ENCODE measurements at regions not wholly inside any gene's neighbourhood (a gene's known extent, or its start where the extent isn't known, plus 50 kb on each side); places are given as distances from the start of the nearest gene placed in this dataset.

- DNase-seq (no peak), ATAC-seq (ENCODE audit: low read depth) (no peak)
- no peak overlapping the region for H3K4me3 Mint-ChIP-seq
- no peaks in the 10 kb centered on the region for H3K27me3 Mint-ChIP-seq
- CTCF ChIA-PET = no interaction called here
- intact Hi-C loops (cut with micrococcal nuclease) = no loop called here
- peaks cover 2% of the 10 kb centered on the region for H3K9me3 Mint-ChIP-seq
- no peaks in the 10 kb centered on the region for H3K4me1 Mint-ChIP-seq
- POLR2A ChIA-PET = no interaction called here
- TF ChIP-seq, protein P1, sequence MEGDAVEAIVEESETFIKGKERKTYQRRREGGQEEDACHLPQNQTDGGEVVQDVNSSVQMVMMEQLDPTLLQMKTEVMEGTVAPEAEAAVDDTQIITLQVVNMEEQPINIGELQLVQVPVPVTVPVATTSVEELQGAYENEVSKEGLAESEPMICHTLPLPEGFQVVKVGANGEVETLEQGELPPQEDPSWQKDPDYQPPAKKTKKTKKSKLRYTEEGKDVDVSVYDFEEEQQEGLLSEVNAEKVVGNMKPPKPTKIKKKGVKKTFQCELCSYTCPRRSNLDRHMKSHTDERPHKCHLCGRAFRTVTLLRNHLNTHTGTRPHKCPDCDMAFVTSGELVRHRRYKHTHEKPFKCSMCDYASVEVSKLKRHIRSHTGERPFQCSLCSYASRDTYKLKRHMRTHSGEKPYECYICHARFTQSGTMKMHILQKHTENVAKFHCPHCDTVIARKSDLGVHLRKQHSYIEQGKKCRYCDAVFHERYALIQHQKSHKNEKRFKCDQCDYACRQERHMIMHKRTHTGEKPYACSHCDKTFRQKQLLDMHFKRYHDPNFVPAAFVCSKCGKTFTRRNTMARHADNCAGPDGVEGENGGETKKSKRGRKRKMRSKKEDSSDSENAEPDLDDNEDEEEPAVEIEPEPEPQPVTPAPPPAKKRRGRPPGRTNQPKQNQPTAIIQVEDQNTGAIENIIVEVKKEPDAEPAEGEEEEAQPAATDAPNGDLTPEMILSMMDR (IDR thresholded peaks at IDR 0.05) = no peak
- no peak overlapping the region for H3K27ac Mint-ChIP-seq
- H3K36me3 Mint-ChIP-seq (ENCODE audit: low read depth) = no peaks in the 10 kb centered on the region
These were observed 983.5 kb upstream of the NXPH2 start for GRCh38 chr2:139763705-139764104.

- H3K36me3 Mint-ChIP-seq (ENCODE audit: low read depth) = no peaks in the 10 kb centered on the region
- no peak overlapping the region for H3K27ac Mint-ChIP-seq
- POLR2A ChIA-PET = no interaction called here
- H3K4me1 Mint-ChIP-seq = no peaks in the 10 kb centered on the region
- H3K4me3 Mint-ChIP-seq = no peak overlapping the region
- no peaks in the 10 kb centered on the region for H3K27me3 Mint-ChIP-seq
- H3K9me3 Mint-ChIP-seq = peaks cover 10% of the 10 kb centered on the region
- CTCF ChIA-PET = no interaction called here
- intact Hi-C loops (cut with micrococcal nuclease) = no loop called here
- DNase-seq (no peak), ATAC-seq (ENCODE audit: low read depth) (no peak)
- TF ChIP-seq, protein P1 (IDR thresholded peaks at IDR 0.05) = no peak
These were observed 978.9 kb upstream of the NXPH2 start for GRCh38 chr2:139759000-139759505.

GRCh38 chr2:139746901-139747300 is 966.7 kb upstream of the NXPH2 start:
- H3K9me3 Mint-ChIP-seq = peaks cover 9% of the 10 kb centered on the region
- POLR2A ChIA-PET = no interaction called here

DNA sequence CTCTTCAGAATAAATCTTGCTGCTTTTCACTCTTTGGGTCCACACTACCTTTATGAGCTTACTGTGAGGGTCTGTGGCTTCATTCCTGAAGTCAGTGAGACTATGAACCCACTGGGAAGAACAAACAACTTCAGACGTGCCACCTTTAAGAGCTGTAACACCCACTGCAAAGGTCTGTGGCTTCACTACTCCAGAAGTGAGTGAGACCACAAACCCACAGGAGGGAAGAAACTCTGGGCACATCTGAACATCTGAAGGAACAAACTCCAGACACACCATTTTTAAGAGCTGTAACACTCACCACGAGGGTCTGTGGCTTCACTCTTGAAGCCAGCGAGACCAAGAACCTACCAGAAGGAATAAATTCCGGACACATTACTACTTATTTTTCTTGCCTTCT is 964.1 kb upstream of the NXPH2 start:
- H3K36me3 Mint-ChIP-seq (ENCODE audit: low read depth) = no peaks in the 10 kb centered on the region
- DNase-seq (no peak), ATAC-seq (ENCODE audit: low read depth) (no peak)
- H3K27me3 Mint-ChIP-seq = no peaks in the 10 kb centered on the region
- POLR2A ChIA-PET = no interaction called here
- CTCF ChIA-PET = no interaction called here
- H3K9me3 Mint-ChIP-seq = peaks cover 8% of the 10 kb centered on the region
- no peak overlapping the region for H3K4me3 Mint-ChIP-seq
- intact Hi-C loops (cut with micrococcal nuclease) = no loop called here
- no peak overlapping the region for H3K27ac Mint-ChIP-seq
- no peaks in the 10 kb centered on the region for H3K4me1 Mint-ChIP-seq
- TF ChIP-seq, protein P1 (IDR thresholded peaks at IDR 0.05) = no peak

More at GRCh38 chr2:139746901-139747300, 966.7 kb upstream of the NXPH2 start:
- TF ChIP-seq, protein P1 (IDR thresholded peaks at IDR 0.05) = no peak
- CTCF ChIA-PET = no interaction called here
- H3K4me1 Mint-ChIP-seq = no peaks in the 10 kb centered on the region
- no peaks in the 10 kb centered on the region for H3K27me3 Mint-ChIP-seq
- ATAC-seq (ENCODE audit: low read depth) = no peak
- DNase-seq = no peak
- H3K4me3 Mint-ChIP-seq = no peak overlapping the region
- no peaks in the 10 kb centered on the region for H3K36me3 Mint-ChIP-seq (ENCODE audit: low read depth)
- H3K27ac Mint-ChIP-seq = no peak overlapping the region
- intact Hi-C loops (cut with micrococcal nuclease) = no loop called here

DNA sequence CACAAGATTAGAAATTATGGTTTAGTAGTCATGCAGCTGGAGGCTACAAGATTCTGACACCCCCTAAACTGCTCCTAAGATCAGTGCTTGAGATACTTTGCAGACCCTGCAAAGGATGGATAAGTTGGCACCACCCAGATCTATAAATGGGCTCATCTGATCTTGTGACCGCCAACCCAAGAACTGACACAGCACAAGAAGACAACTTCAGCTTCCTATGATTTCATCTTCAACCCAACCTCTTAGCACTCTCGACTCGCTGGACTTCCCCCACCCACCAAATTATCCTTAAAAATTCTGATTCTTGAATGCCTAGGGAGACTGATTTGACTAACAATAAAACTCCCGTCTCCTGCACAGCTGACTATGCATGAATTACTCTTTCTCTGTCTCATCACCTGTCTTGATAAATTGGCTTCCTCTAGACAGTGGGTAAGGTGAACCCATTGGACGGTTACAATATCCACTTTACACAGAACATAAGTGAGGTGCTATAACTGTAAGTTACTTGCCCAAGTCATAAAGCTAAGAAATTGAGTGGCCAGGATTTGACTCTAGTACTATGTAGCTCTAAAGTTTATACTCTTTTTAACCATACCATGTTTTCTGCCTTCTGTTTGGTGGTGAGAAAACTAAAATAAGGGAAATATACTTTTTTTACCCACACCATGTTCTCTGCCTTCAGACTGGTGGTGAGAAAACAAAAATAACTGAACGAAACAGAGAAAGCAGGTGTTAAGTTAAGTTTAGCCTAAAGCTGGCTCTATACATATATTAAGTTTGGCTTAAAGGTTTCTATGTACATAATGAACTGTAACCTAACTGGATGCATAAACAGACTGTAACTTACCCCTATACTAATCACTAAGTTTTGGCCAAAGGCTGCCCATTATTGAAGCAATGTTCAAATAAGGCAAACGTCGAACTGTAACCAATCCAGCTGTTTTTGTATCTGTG is 962.3 kb upstream of the NXPH2 start:
- intact Hi-C loops (cut with micrococcal nuclease) = no loop called here
- CTCF ChIA-PET = no interaction called here
- Mint-ChIP-seq H3K36me3 (ENCODE audit: low read depth) (no peaks in the 10 kb centered on the region), H3K4me1 (no peaks in the 10 kb centered on the region), H3K4me3 (no peak overlapping the region), H3K27ac (no peak overlapping the region), H3K27me3 (no peaks in the 10 kb centered on the region), H3K9me3 (peaks cover 6% of the 10 kb centered on the region)
- POLR2A ChIA-PET = no interaction called here
- TF ChIP-seq, protein P1 (IDR thresholded peaks at IDR 0.05) = no peak
- DNase-seq = no peak
- ATAC-seq (ENCODE audit: low read depth) = no peak

Measured in activated B cell treated with CpG ODN at 0.5 μM for 24 hours (primary cell).